Urothelium cell line (cell line): ENCODE measurements at regions not wholly inside any gene's neighbourhood (a gene's known extent, or its start where the extent isn't known, plus 50 kb on each side); places are given as distances from the start of the nearest gene placed in this dataset.

Experiments
- DNase-seq: peaks from one replicate; pipeline ENCODE4 v3.0.0; 2011; ENCODE audit warnings: low spot score, mixed read lengths
- FAIRE-seq: peaks from 2 replicates; lab custom pipeline; 2011; peaks lifted over from hg19 to GRCh38; lab: Jason Lieb, UNC

GRCh38 chr5:38745836-38746732 lies 99.7 kb upstream of the OSMR start:
- FAIRE-seq (no peak), DNase-seq (no peak)

GRCh38 chr5:38749861-38750260 lies 96.0 kb upstream of the OSMR start:
- FAIRE-seq (no peak), DNase-seq (no peak)

GRCh38 chr5:38751103-38751502 lies 94.7 kb upstream of the OSMR start:
- DNase-seq (no peak), FAIRE-seq (no peak)

- FAIRE-seq = no peak
- DNase-seq = no peak
Observed at GRCh38 chr5:38752012-38752536, 93.7 kb upstream of the OSMR start.

- no peak for FAIRE-seq
- no peak for DNase-seq
Observed at GRCh38 chr5:38752622-38753021, 93.2 kb upstream of the OSMR start.

- FAIRE-seq (no peak), DNase-seq (no peak)
Observed at GRCh38 chr5:38753141-38753540, 92.7 kb upstream of the OSMR start.

GRCh38 chr5:38753776-38754175 lies 92.0 kb upstream of the OSMR start:
- DNase-seq (no peak), FAIRE-seq (no peak)

GRCh38 chr5:38755181-38755580 lies 90.6 kb upstream of the OSMR start:
- FAIRE-seq = peak; percentile 35
- no peak for DNase-seq

GRCh38 chr5:38756068-38756467 lies 89.7 kb upstream of the OSMR start:
- DNase-seq (no peak), FAIRE-seq (no peak)

- DNase-seq (no peak), FAIRE-seq (no peak)
Observed at GRCh38 chr5:38757451-38758245, 88.2 kb upstream of the OSMR start.

- DNase-seq = no peak
Observed at GRCh38 chr5:38758774-38759600, 86.8 kb upstream of the OSMR start.

GRCh38 chr5:38764937-38765391 lies 80.8 kb upstream of the OSMR start:
- DNase-seq (no peak), FAIRE-seq (no peak)

More at GRCh38 chr5:38758774-38759600, 86.8 kb upstream of the OSMR start:
- FAIRE-seq = peak; percentile 5

- DNase-seq (no peak), FAIRE-seq (no peak)
Observed at GRCh38 chr5:38765399-38765861, 80.4 kb upstream of the OSMR start.

- no peak for FAIRE-seq
Observed at GRCh38 chr5:38766151-38766550, 79.7 kb upstream of the OSMR start.

GRCh38 chr5:38768412-38769211 lies 77.2 kb upstream of the OSMR start:
- FAIRE-seq (no peak), DNase-seq (no peak)

More at GRCh38 chr5:38766151-38766550, 79.7 kb upstream of the OSMR start:
- no peak for DNase-seq

GRCh38 chr5:38772471-38772870 lies 73.3 kb upstream of the OSMR start:
- FAIRE-seq (no peak), DNase-seq (no peak)

GRCh38 chr5:38775218-38775840 lies 70.5 kb upstream of the OSMR start:
- FAIRE-seq = peak; percentile 50
- DNase-seq = no peak

- FAIRE-seq = no peak
Observed at GRCh38 chr5:38776149-38776896, 69.5 kb upstream of the OSMR start.

GRCh38 chr5:38777111-38777510 lies 68.7 kb upstream of the OSMR start:
- FAIRE-seq (no peak), DNase-seq (no peak)

More at GRCh38 chr5:38776149-38776896, 69.5 kb upstream of the OSMR start:
- no peak for DNase-seq
